ENCODE measurements at regions not wholly inside any gene's neighbourhood (a gene's known extent, or its start where the extent isn't known, plus 50 kb on each side); places are given as distances from the start of the nearest gene placed in this dataset.

- Mint-ChIP-seq H3K9me3 (ENCODE audit: unreplicated experiment) (no peaks in the 10 kb centered on the region), H3K27ac (ENCODE audit: unreplicated experiment) (no peak overlapping the region), H3K4me1 (ENCODE audit: unreplicated experiment) (peaks cover 15% of the 10 kb centered on the region), H3K27me3 (ENCODE audit: unreplicated experiment) (peaks cover 1% of the 10 kb centered on the region), H3K36me3 (ENCODE audit: low read depth, unreplicated experiment) (no peaks in the 10 kb centered on the region), H3K4me3 (ENCODE audit: unreplicated experiment) (no peak overlapping the region)
- no peak for DNase-seq (ENCODE audit: low spot score)
- TF ChIP-seq CTCF (IDR thresholded peaks at IDR 0.05; ENCODE audit: unreplicated experiment): no peak
Observed at GRCh38 chr4:184284336-184284690, 66.6 kb upstream of the ENPP6 start.

GRCh38 chr4:184283659-184284335 is 66.1 kb upstream of the ENPP6 start:
- H3K27ac Mint-ChIP-seq (ENCODE audit: unreplicated experiment): no peak overlapping the region
- H3K27me3 Mint-ChIP-seq (ENCODE audit: unreplicated experiment): peaks cover 1% of the 10 kb centered on the region
- no peak for DNase-seq (ENCODE audit: low spot score)
- no peaks in the 10 kb centered on the region for H3K36me3 Mint-ChIP-seq (ENCODE audit: low read depth, unreplicated experiment)
- H3K4me1 Mint-ChIP-seq (ENCODE audit: unreplicated experiment): peaks cover 15% of the 10 kb centered on the region
- no peak for TF ChIP-seq CTCF (IDR thresholded peaks at IDR 0.05; ENCODE audit: unreplicated experiment)
- H3K4me3 Mint-ChIP-seq (ENCODE audit: unreplicated experiment): no peak overlapping the region
- peaks cover under 1% of the 10 kb centered on the region for H3K9me3 Mint-ChIP-seq (ENCODE audit: unreplicated experiment)

- TF ChIP-seq CTCF (IDR thresholded peaks at IDR 0.05; ENCODE audit: unreplicated experiment): no peak
- no peak overlapping the region for H3K4me3 Mint-ChIP-seq (ENCODE audit: unreplicated experiment)
- peaks cover 1% of the 10 kb centered on the region for H3K27me3 Mint-ChIP-seq (ENCODE audit: unreplicated experiment)
- DNase-seq (ENCODE audit: low spot score): no peak
- H3K4me1 Mint-ChIP-seq (ENCODE audit: unreplicated experiment): peaks cover 15% of the 10 kb centered on the region
- H3K27ac Mint-ChIP-seq (ENCODE audit: unreplicated experiment): no peak overlapping the region
- no peaks in the 10 kb centered on the region for H3K36me3 Mint-ChIP-seq (ENCODE audit: low read depth, unreplicated experiment)
- peaks cover 5% of the 10 kb centered on the region for H3K9me3 Mint-ChIP-seq (ENCODE audit: unreplicated experiment)
Observed at GRCh38 chr4:184282895-184283654, 65.4 kb upstream of the ENPP6 start.

- DNase-seq (ENCODE audit: low spot score): peak; percentile 28
- no peak overlapping the region for H3K27ac Mint-ChIP-seq (ENCODE audit: unreplicated experiment)
- H3K36me3 Mint-ChIP-seq (ENCODE audit: low read depth, unreplicated experiment): no peaks in the 10 kb centered on the region
- no peak overlapping the region for H3K4me3 Mint-ChIP-seq (ENCODE audit: unreplicated experiment)
- H3K27me3 Mint-ChIP-seq (ENCODE audit: unreplicated experiment): peaks cover 1% of the 10 kb centered on the region
- peaks cover 15% of the 10 kb centered on the region for H3K4me1 Mint-ChIP-seq (ENCODE audit: unreplicated experiment)
- H3K9me3 Mint-ChIP-seq (ENCODE audit: unreplicated experiment): peaks cover 5% of the 10 kb centered on the region
- TF ChIP-seq CTCF (IDR thresholded peaks at IDR 0.05; ENCODE audit: unreplicated experiment): no peak
Observed at GRCh38 chr4:184282251-184282713, 64.6 kb upstream of the ENPP6 start.
